Liver (tissue), 8 donors: ENCODE measurements at regions not wholly inside any gene's neighbourhood (a gene's known extent, or its start where the extent isn't known, plus 50 kb on each side); places are given as distances from the start of the nearest gene placed in this dataset.
A peak's percentile ranks its signal among the peaks of the same experiment; 100 is the strongest.

Experiments used
- DNase-seq: peaks from one replicate; pipeline ENCODE4 v3.0.0-alpha.2; 2017; ENCODE audit warnings: low spot score
- H3K27ac ChIP-seq, 2 donors: one replicate each; pipeline ENCODE4 v1.7.0; 2013; ENCODE audit warnings: inconsistent platforms in 2 of 2, low read length in 2 of 2, control low read depth in 1 of 2, low read depth in 1 of 2, mild to moderate bottlenecking in 1 of 2
- H3K27me3 ChIP-seq, 4 donors: one replicate each; pipeline versions ENCODE4 v1.6.1 to v1.7.0; 2013; ENCODE audit warnings: low read length in 3 of 4, inconsistent platforms in 1 of 4, mild to moderate bottlenecking in 1 of 4, moderate library complexity in 1 of 4; ENCODE audit not compliant: control insufficient read depth in 4 of 4, insufficient read depth in 4 of 4
- H3K36me3 ChIP-seq, 4 donors: one replicate each; pipeline versions ENCODE4 v1.6.1 to v1.7.0; 2013; ENCODE audit warnings: low read length in 3 of 4, mild to moderate bottlenecking in 3 of 4, low read depth in 1 of 4, moderate library complexity in 1 of 4; ENCODE audit not compliant: control insufficient read depth in 4 of 4, insufficient read depth in 3 of 4
- H3K4me1 ChIP-seq, 4 donors: one replicate each; pipeline versions ENCODE4 v1.6.1 to v1.7.0; 2013; ENCODE audit warnings: low read length in 3 of 4, mild to moderate bottlenecking in 3 of 4, moderate library complexity in 1 of 4; ENCODE audit not compliant: control insufficient read depth in 4 of 4, insufficient read depth in 4 of 4
- H3K4me3 ChIP-seq, 3 donors: one replicate each; pipeline versions ENCODE4 v1.6.1 to v1.7.0; 2013; ENCODE audit warnings: low read length in 3 of 3, control low read depth in 1 of 3, low read depth in 1 of 3, mild to moderate bottlenecking in 1 of 3
- H3K9ac ChIP-seq, 2 donors: one replicate each; pipeline ENCODE4 v1.7.0; 2013; ENCODE audit warnings: low read length in 2 of 2, mild to moderate bottlenecking in 2 of 2, moderate library complexity in 2 of 2, control low read depth in 1 of 2, low read depth in 1 of 2
- H3K9me3 ChIP-seq, 4 donors: one replicate each; pipeline versions ENCODE4 v1.6.1 to v1.7.0; 2013; ENCODE audit warnings: low read length in 3 of 4; ENCODE audit not compliant: control insufficient read depth in 4 of 4
- EGR1 ChIP-seq, 2 donors: IDR thresholded peaks; 2 replicates each; pipeline ENCODE4 v1.6.1; 2016 to 2018; ENCODE audit warnings: antibody characterized with exemption in 2 of 2, low read depth in 2 of 2
- FOXA1 ChIP-seq: IDR thresholded peaks from 2 replicates; pipeline ENCODE4 v1.6.1; 2016; ENCODE audit warnings: antibody characterized with exemption
- FOXA2 ChIP-seq: IDR thresholded peaks from 2 replicates; pipeline ENCODE4 v1.6.1; 2016; ENCODE audit warnings: antibody characterized with exemption
- GABPA ChIP-seq, 2 donors: IDR thresholded peaks in 1 of 2; conservative IDR thresholded peaks in 1 of 2; 2 replicates each; pipeline ENCODE4 v1.6.1; 2016; ENCODE audit warnings: antibody characterized with exemption in 2 of 2, mild to moderate bottlenecking in 1 of 2, moderate library complexity in 1 of 2
- HNF4A ChIP-seq, 2 donors: conservative IDR thresholded peaks; 2 replicates each; pipeline ENCODE4 v1.6.1; 2016; ENCODE audit warnings: antibody characterized with exemption in 2 of 2, mild to moderate bottlenecking in 2 of 2
- HNF4G ChIP-seq: IDR thresholded peaks from 2 replicates; pipeline ENCODE4 v1.6.1; 2016; ENCODE audit warnings: antibody characterized with exemption
- JUND ChIP-seq, 2 donors: IDR thresholded peaks; 2 replicates each; pipeline ENCODE4 v1.6.1; 2016; ENCODE audit warnings: antibody characterized with exemption in 2 of 2
- NR2F2 ChIP-seq: IDR thresholded peaks from 2 replicates; pipeline ENCODE4 v1.6.1; 2016; ENCODE audit warnings: antibody characterized with exemption
- RAD21 ChIP-seq, 2 donors: IDR thresholded peaks; 2 replicates each; pipeline ENCODE4 v1.6.1; 2016; ENCODE audit warnings: antibody characterized with exemption in 2 of 2, mild to moderate bottlenecking in 2 of 2
- REST ChIP-seq: IDR thresholded peaks from 2 replicates; pipeline ENCODE4 v1.6.1; 2016; ENCODE audit warnings: antibody characterized with exemption, mild to moderate bottlenecking
- RXRA ChIP-seq, 2 donors: IDR thresholded peaks; 2 replicates each; pipeline ENCODE4 v1.6.1; 2017 to 2018; ENCODE audit warnings: antibody characterized with exemption in 2 of 2, mild to moderate bottlenecking in 1 of 2
- SP1 ChIP-seq: IDR thresholded peaks from 2 replicates; pipeline ENCODE4 v1.6.1; 2018; ENCODE audit warnings: antibody characterized with exemption, mild to moderate bottlenecking
- TAF1 ChIP-seq: conservative IDR thresholded peaks from 2 replicates; pipeline ENCODE4 v1.6.1; 2016; ENCODE audit warnings: antibody characterized with exemption, mild to moderate bottlenecking
- YY1 ChIP-seq: IDR thresholded peaks from 2 replicates; pipeline ENCODE4 v1.6.1; 2016; ENCODE audit warnings: antibody characterized with exemption, mild to moderate bottlenecking
- ZBTB33 ChIP-seq: IDR thresholded peaks from 2 replicates; pipeline ENCODE4 v1.6.1; 2016; ENCODE audit warnings: antibody characterized with exemption
- WGBS: extraction: QIAGEN DNeasy Blood & Tissue Kit; methylation state at CpG from one replicate; pipeline ENCODE4 v1.1.7; 2013; 5-methylcytosine and 5-hydroxymethylcytosine counted together
- TF ChIP-seq, protein P1 (sequence below): fragments of 150-350 bp; IDR thresholded peaks from 2 replicates; pipeline ENCODE4 v1.5.1; 2017; ENCODE audit warnings: improper control_type of control experiment, low read depth, low read length; ENCODE audit not compliant: missing input control
- TF ChIP-seq, protein P2 (sequence below): IDR thresholded peaks from 2 replicates; pipeline ENCODE4 v1.6.1; 2016; ENCODE audit warnings: antibody characterized with exemption
- donor health status: healthy.
- donor health status: healthy.
- donor health status: healthy.
- donor health status: healthy.
- donor health status: healthy.

DNA sequence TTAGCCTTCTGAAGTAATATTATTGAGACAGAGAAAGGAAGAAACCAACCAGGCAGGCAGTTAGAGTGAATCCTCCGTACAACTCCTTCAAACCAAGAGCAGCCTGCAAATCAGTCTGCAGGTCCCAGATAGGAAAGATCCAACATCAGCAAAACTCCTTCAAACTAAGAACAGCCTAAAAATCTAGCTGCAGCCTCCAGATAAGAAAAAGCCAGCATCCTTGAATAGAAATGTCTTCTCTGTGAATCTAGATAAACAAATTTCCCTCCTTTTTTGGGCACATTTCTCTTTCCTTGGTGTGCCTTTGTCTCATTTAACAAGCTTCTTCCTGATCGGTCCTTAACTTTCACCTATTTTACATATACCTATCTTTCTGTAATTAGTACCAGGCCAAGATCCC lies 1004.6 kb upstream of the TMEFF2 start:
- Histone ChIP-seq H3K9me3 (peaks cover 0 to 1% (median 0%) of the 10 kb centered on the region in 4 donors), H3K27me3 (no peaks in the 10 kb centered on the region), H3K9ac (no peak overlapping the region), H3K27ac (no peak overlapping the region), H3K4me3 (no peak overlapping the region), H3K4me1 (no peaks in the 10 kb centered on the region), H3K36me3 (no peaks in the 10 kb centered on the region)
- no peak for DNase-seq
- TF ChIP-seq, protein P1, sequence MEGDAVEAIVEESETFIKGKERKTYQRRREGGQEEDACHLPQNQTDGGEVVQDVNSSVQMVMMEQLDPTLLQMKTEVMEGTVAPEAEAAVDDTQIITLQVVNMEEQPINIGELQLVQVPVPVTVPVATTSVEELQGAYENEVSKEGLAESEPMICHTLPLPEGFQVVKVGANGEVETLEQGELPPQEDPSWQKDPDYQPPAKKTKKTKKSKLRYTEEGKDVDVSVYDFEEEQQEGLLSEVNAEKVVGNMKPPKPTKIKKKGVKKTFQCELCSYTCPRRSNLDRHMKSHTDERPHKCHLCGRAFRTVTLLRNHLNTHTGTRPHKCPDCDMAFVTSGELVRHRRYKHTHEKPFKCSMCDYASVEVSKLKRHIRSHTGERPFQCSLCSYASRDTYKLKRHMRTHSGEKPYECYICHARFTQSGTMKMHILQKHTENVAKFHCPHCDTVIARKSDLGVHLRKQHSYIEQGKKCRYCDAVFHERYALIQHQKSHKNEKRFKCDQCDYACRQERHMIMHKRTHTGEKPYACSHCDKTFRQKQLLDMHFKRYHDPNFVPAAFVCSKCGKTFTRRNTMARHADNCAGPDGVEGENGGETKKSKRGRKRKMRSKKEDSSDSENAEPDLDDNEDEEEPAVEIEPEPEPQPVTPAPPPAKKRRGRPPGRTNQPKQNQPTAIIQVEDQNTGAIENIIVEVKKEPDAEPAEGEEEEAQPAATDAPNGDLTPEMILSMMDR, result no peak
- TF ChIP-seq JUND (IDR thresholded peaks at IDR 0.05) (no peak), SP1 (no peak), GABPA (IDR thresholded peaks at IDR 0.05 in 1 of 2, conservative IDR thresholded peaks at IDR 0.05 in 1 of 2) (no peak), HNF4G (no peak), TAF1 (no peak), RAD21 (IDR thresholded peaks at IDR 0.05) (no peak), REST (no peak), EGR1 (IDR thresholded peaks at IDR 0.05; ENCODE audit: low read depth in 2 of 2) (no peak), FOXA2 (no peak), YY1 (no peak)
- WGBS, result 90% methylated on average over 2 of the region's 2 CpGs

DNA sequence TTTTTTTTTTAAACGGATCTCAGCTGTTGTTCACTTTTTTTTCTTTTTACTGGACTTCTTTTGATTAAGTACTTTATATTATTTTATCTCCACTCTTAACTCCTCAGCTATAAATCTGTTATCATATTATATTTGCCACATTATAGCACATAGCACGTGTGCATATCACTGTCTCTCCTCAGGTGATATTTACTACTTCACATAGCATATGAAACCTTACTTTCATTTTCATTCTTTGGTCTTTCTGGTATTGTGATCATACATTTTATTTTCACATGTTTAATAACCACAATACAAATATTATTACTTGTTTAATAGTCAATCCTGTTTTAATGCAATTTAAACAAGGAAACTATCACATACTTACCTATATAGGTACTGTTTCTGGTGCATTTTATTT lies 993.1 kb upstream of the TMEFF2 start:
- TF ChIP-seq, protein P2, sequence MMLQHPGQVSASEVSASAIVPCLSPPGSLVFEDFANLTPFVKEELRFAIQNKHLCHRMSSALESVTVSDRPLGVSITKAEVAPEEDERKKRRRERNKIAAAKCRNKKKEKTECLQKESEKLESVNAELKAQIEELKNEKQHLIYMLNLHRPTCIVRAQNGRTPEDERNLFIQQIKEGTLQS, result no peak
- TF ChIP-seq HNF4A (conservative IDR thresholded peaks at IDR 0.05), result no peak
- no peak for TF ChIP-seq GABPA (IDR thresholded peaks at IDR 0.05 in 1 of 2, conservative IDR thresholded peaks at IDR 0.05 in 1 of 2)
- no peak for TF ChIP-seq JUND (IDR thresholded peaks at IDR 0.05)
- no peak for TF ChIP-seq YY1
- TF ChIP-seq, protein P1, result no peak
- no peak for TF ChIP-seq ZBTB33
- no peak for TF ChIP-seq NR2F2
- no peak for TF ChIP-seq EGR1 (IDR thresholded peaks at IDR 0.05; ENCODE audit: low read depth in 2 of 2)
- TF ChIP-seq RAD21 (IDR thresholded peaks at IDR 0.05), result no peak
- no peak for TF ChIP-seq REST
- no peak for TF ChIP-seq HNF4G
- no peak for TF ChIP-seq SP1
- no peak for TF ChIP-seq FOXA1
- TF ChIP-seq TAF1, result no peak
- TF ChIP-seq RXRA (IDR thresholded peaks at IDR 0.05), result no peak
- 40% methylated on average over 2 of the region's 2 CpGs for WGBS
- Histone ChIP-seq H3K4me1 (no peaks in the 10 kb centered on the region), H3K9ac (no peak overlapping the region), H3K27ac (no peak overlapping the region), H3K36me3 (no peaks in the 10 kb centered on the region), H3K27me3 (no peaks in the 10 kb centered on the region), H3K9me3 (no peaks in the 10 kb centered on the region), H3K4me3 (peak overlapping the region in 1 of 3 donors; percentile 34)
- DNase-seq, result no peak
